CD4-positive, alpha-beta T cell (primary cell): ENCODE measurements at regions not wholly inside any gene's neighbourhood (a gene's known extent, or its start where the extent isn't known, plus 50 kb on each side); places are given as distances from the start of the nearest gene placed in this dataset.
"Not testable (repeated sequence)": the region's sequence is repeated elsewhere in the genome, so short reads cannot be mapped to it uniquely, and the experiment has no call there.

Source experiments
- ATAC-seq: fragments of 200-7000 bp; cut with Tn5 transposase; one replicate; pipeline ENCODE4 v1.10.0; 2022; ENCODE audit warnings: mild to moderate bottlenecking; ENCODE audit not compliant: poor library complexity
- CTCF ChIA-PET: fragments of 350-600 bp; sonication (Branson Sonifier 250); formaldehyde crosslinking; loops from one replicate; lab custom pipeline; 2021; ENCODE audit warnings: antibody characterized with exemption, inconsistent platforms; lab: Charles Lee
- POLR2A ChIA-PET: fragments of 350-600 bp; sonication (Branson Sonifier 250); formaldehyde crosslinking; loops from one replicate; lab custom pipeline; 2021; ENCODE audit warnings: antibody characterized with exemption, inconsistent platforms; lab: Charles Lee
- DNase-seq, 14 experiments: peaks; one replicate each; pipeline ENCODE4 v3.0.0-alpha.2; 2013 to 2020; ENCODE audit warnings: mixed read lengths in 2 of 14
- H3K27ac ChIP-seq, 2 donors: one replicate each; pipeline versions ENCODE4 v1.5.1 to v1.7.0; 2013; ENCODE audit warnings: low read length in 2 of 2, low read depth in 1 of 2, mild to moderate bottlenecking in 1 of 2
- H3K27me3 ChIP-seq, 2 experiments: 1 replicate in 1 of 2; 2 replicates in 1 of 2; pipeline versions ENCODE4 v1.6.1 to v1.7.0; 2013; ENCODE audit warnings: low read length in 2 of 2, control low read depth in 1 of 2, mild to moderate bottlenecking in 1 of 2, moderate library complexity in 1 of 2; ENCODE audit not compliant: insufficient read depth in 2 of 2, control insufficient read depth in 1 of 2
- H3K36me3 ChIP-seq: one replicate; pipeline ENCODE4 v1.6.1; 2013; ENCODE audit warnings: low read length, control low read depth; ENCODE audit not compliant: insufficient read depth
- H3K4me1 ChIP-seq: one replicate; pipeline ENCODE4 v1.6.1; 2013; ENCODE audit warnings: low read length, control low read depth; ENCODE audit not compliant: insufficient read depth
- H3K4me3 ChIP-seq: one replicate; pipeline ENCODE4 v1.5.1; 2013; ENCODE audit warnings: mild to moderate bottlenecking, low read length, moderate library complexity
- H3K9me3 ChIP-seq, 2 experiments: 1 replicate in 1 of 2; 2 replicates in 1 of 2; pipeline versions ENCODE4 v1.6.1 to v1.7.0; 2013; ENCODE audit warnings: low read length in 2 of 2, mild to moderate bottlenecking in 2 of 2, control low read depth in 1 of 2, moderate library complexity in 1 of 2; ENCODE audit not compliant: control insufficient read depth in 1 of 2, insufficient read depth in 1 of 2
- H3K27ac Mint-ChIP-seq: one replicate; pipeline ENCODE4 v1.8.0; 2020; ENCODE audit warnings: mixed read lengths
- H3K27me3 Mint-ChIP-seq: one replicate; pipeline ENCODE4 v1.8.0; 2021; ENCODE audit warnings: mixed read lengths
- H3K36me3 Mint-ChIP-seq: one replicate; pipeline ENCODE4 v1.8.0; 2021; ENCODE audit warnings: low read depth, mixed read lengths
- H3K4me1 Mint-ChIP-seq: one replicate; pipeline ENCODE4 v1.8.0; 2021; ENCODE audit warnings: low read depth, mixed read lengths
- H3K4me3 Mint-ChIP-seq: one replicate; pipeline ENCODE4 v1.8.0; 2020; ENCODE audit warnings: mild to moderate bottlenecking, mixed read lengths
- H3K9me3 Mint-ChIP-seq: one replicate; pipeline ENCODE4 v1.8.0; 2020; ENCODE audit warnings: mixed read lengths
- intact Hi-C, 2 experiments: fragments of 100-400 bp; cut with DNase I in 1 of 2; cut with micrococcal nuclease in 1 of 2; formaldehyde crosslinking; loops; one replicate each; pipeline versions ENCODE4 v1.15.1 to v1.9.0; 2023 to 2025; cut with DNase I, micrococcal nuclease
- TF ChIP-seq, protein P1 (sequence below): fragments of 200-600 bp; IDR thresholded peaks from one replicate; pipeline ENCODE4 v1.8.0; 2022; ENCODE audit warnings: antibody characterized with exemption, mild to moderate bottlenecking

DNA sequence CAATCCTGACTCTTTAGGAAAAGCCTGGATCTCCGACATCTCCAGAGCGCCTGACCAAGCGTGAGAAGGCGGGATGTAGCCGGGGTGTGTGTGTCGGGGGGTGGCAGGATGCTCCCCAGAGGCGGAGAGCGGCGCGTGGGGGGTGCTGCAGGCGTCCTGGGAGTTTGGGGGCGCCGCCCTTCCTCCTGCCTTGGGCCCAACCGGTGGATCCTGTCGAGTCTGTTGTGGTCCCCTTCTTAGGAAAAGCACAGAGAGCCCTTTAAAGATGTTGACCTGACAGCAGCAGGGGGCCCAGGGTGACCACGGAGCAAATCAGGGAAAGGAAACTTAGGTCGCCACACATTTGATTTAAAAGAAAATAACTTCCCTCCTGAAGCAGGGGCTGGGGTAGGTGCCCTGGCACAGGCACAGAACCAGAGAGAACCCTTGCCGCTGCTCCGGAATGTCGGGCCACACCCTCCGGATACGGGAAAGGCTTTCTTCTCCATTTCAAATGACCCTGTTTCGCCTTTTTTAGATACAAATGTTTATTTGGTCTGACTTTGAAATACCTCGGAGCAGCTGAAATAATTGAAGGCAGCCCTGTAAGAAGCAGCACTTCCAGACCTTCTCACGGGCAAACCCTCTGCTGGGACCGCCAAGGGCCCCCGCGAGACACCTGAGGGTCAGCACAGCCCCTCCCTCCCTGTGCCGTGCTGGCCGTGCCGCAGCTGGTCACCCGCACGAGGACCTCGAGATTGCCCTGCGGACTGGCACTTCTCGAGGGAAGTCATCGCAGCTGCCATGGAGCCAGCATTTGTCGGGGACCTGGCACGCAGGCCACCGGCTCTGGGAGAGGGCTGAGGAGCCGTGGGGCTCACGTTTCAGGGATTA, 102.9 kb upstream of the KLF13 start:
- H3K9me3 ChIP-seq = no peaks in the 10 kb centered on the region
- Mint-ChIP-seq H3K36me3 (no peaks in the 10 kb centered on the region), H3K27ac (no peak overlapping the region), H3K4me1 (peaks cover 49% of the 10 kb centered on the region), H3K27me3 (no peaks in the 10 kb centered on the region), H3K9me3 (no peaks in the 10 kb centered on the region), H3K4me3 (no peak overlapping the region)
- no peak overlapping the region for H3K4me3 ChIP-seq
- POLR2A ChIA-PET = interaction anchor here (0.9 kb wide), 1 partner anchor 102 kb away, joined by 4 read pairs; no protein-coding TSS in a partner anchor
- peaks cover 19% of the 10 kb centered on the region for H3K4me1 ChIP-seq
- no peak overlapping the region for H3K27ac ChIP-seq
- CTCF ChIA-PET = interaction anchor here (1.1 to 1.3 kb wide), 2 partner anchors 8 to 267 kb away, joined by 3 read pairs; no protein-coding TSS in a partner anchor
- TF ChIP-seq, protein P1, sequence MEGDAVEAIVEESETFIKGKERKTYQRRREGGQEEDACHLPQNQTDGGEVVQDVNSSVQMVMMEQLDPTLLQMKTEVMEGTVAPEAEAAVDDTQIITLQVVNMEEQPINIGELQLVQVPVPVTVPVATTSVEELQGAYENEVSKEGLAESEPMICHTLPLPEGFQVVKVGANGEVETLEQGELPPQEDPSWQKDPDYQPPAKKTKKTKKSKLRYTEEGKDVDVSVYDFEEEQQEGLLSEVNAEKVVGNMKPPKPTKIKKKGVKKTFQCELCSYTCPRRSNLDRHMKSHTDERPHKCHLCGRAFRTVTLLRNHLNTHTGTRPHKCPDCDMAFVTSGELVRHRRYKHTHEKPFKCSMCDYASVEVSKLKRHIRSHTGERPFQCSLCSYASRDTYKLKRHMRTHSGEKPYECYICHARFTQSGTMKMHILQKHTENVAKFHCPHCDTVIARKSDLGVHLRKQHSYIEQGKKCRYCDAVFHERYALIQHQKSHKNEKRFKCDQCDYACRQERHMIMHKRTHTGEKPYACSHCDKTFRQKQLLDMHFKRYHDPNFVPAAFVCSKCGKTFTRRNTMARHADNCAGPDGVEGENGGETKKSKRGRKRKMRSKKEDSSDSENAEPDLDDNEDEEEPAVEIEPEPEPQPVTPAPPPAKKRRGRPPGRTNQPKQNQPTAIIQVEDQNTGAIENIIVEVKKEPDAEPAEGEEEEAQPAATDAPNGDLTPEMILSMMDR = no peak
- ATAC-seq = no peak
- no peaks in the 10 kb centered on the region for H3K27me3 ChIP-seq
- H3K36me3 ChIP-seq = no peaks in the 10 kb centered on the region
- DNase-seq = no peak
- intact Hi-C loops = no loop called here

DNA sequence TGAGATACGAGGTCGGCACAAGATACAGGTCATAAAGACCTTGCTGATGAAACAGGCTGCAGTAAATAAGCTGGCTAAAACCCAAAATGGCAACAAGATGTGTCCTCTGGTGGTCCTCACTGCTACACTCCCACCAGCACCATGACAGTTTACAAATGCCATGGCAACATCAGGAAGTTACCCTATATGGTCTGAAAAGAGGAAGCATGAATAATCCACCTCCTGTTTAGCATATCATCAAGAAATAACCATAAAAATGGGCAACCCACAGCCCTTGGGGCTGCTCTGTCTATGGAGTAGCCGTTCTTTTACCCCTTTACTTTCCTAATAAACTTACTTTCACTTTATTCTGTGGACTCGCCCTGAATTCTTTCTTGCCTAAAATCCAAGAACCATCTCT, 102.0 kb upstream of the KLF13 start:
- H3K27me3 Mint-ChIP-seq, H3K27ac Mint-ChIP-seq, ATAC-seq: not testable (repeated sequence)

DNA sequence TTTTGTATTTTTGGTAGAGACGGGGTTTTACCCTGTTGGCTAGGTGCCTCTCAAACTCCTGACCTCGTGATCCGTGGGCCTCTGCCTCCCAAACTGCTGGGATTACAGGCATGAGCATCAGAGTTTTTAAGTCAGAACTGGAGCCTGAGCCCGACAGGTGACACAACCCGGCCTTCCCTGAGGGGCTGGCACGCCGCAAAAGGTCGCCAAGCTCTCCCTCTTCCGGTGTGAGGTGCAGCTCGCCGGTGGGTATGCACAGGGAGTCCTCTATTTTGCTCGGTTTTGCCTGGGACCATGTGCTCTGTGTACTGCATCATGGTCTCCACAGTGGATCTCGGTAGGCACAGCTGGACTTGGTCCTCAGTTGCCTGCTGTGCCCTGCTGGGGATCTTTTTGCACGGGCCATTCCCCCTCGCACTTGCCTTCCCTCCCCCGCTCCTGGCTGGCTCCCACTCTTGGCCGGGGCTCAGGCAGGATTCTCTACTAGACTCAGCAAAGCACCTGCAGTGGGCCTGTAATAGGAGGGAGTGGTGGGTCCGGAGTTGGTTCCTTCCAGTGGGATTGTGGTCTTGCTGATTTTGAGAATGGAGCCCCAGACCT, 101.2 kb upstream of the KLF13 start:
- peaks cover 34% of the 10 kb centered on the region for H3K4me1 Mint-ChIP-seq
- TF ChIP-seq, protein P1 = no peak
- CTCF ChIA-PET = no interaction called here
- no peaks in the 10 kb centered on the region for H3K9me3 ChIP-seq
- H3K27ac Mint-ChIP-seq = no peak overlapping the region
- no peaks in the 10 kb centered on the region for H3K36me3 ChIP-seq
- DNase-seq (no peak), ATAC-seq (no peak)
- H3K27me3 ChIP-seq = no peaks in the 10 kb centered on the region
- no peak overlapping the region for H3K4me3 Mint-ChIP-seq
- peaks cover 24% of the 10 kb centered on the region for H3K4me1 ChIP-seq
- H3K27me3 Mint-ChIP-seq = no peaks in the 10 kb centered on the region
- POLR2A ChIA-PET = interaction anchor here (1.4 kb wide), 1 partner anchor 39 kb away, joined by 3 read pairs; no protein-coding TSS in a partner anchor
- no peaks in the 10 kb centered on the region for H3K36me3 Mint-ChIP-seq
- no peaks in the 10 kb centered on the region for H3K9me3 Mint-ChIP-seq
- H3K4me3 ChIP-seq = no peak overlapping the region
- intact Hi-C loops = no loop called here
- H3K27ac ChIP-seq = no peak overlapping the region

More for the DNA sequence above, 102.0 kb upstream of the KLF13 start:
- H3K36me3 ChIP-seq, intact Hi-C loops, H3K27ac ChIP-seq, H3K4me3 Mint-ChIP-seq, DNase-seq, H3K9me3 ChIP-seq, H3K27me3 ChIP-seq, H3K9me3 Mint-ChIP-seq, H3K4me3 ChIP-seq, H3K36me3 Mint-ChIP-seq: not testable (repeated sequence)
- H3K4me1 Mint-ChIP-seq = peaks cover 41% of the 10 kb centered on the region
- POLR2A ChIA-PET = interaction anchor here (0.9 kb wide), 1 partner anchor 102 kb away, joined by 4 read pairs; no protein-coding TSS in a partner anchor
- H3K4me1 ChIP-seq = peaks cover 24% of the 10 kb centered on the region
- CTCF ChIA-PET = interaction anchor here (1.3 kb wide), 1 partner anchor 9 kb away, joined by 3 read pairs; no protein-coding TSS in a partner anchor
